Panc1 (cell line): ENCODE measurements at regions not wholly inside any gene's neighbourhood (a gene's known extent, or its start where the extent isn't known, plus 50 kb on each side); places are given as distances from the start of the nearest gene placed in this dataset.

Experiments
- ATAC-seq: fragments of 200-7000 bp; cut with Tn5 transposase; 2 replicates; pipeline ENCODE4 v1.9.1; 2020; ENCODE audit warnings: mild to moderate bottlenecking, moderate library complexity
- BruUV-seq: library from RNA; stranded (reverse); fragments of 400-500 nt; replicated peaks from 2 replicates; lab custom pipeline; 2021; lab: Mats Ljungman, UMichigan
- CTCF ChIA-PET: fragments of 300-600 bp; sonication (Branson Sonifier 250); formaldehyde crosslinking; loops from one replicate; lab custom pipeline; 2022; ENCODE audit warnings: antibody characterized with exemption; lab: Charles Lee
- POLR2A ChIA-PET: fragments of 300-600 bp; sonication (Branson Sonifier 250); formaldehyde crosslinking; loops from one replicate; lab custom pipeline; 2022; ENCODE audit warnings: antibody characterized with exemption; lab: Charles Lee
- DNase-seq: peaks from one replicate; pipeline ENCODE4 v3.0.0-alpha.2; 2010; ENCODE audit warnings: low read depth, low spot score
- H3K27ac ChIP-seq: 2 replicates; pipeline ENCODE4 v1.5.1; 2011; ENCODE audit warnings: mild to moderate bottlenecking, low read length, inconsistent platforms
- H3K27me3 ChIP-seq: fragments of 200-500 bp; sonication (Bioruptor generic); 2 replicates; pipeline ENCODE4 v1.6.0; 2014; ENCODE audit warnings: low read length, inconsistent platforms; ENCODE audit not compliant: control insufficient read depth, insufficient read depth
- H3K36me3 ChIP-seq: fragments of 200-500 bp; sonication (Bioruptor generic); 2 replicates; pipeline ENCODE4 v1.5.1; 2014; ENCODE audit warnings: inconsistent platforms, mild to moderate bottlenecking, low read length, moderate library complexity; ENCODE audit not compliant: control insufficient read depth, insufficient read depth
- H3K4me1 ChIP-seq: 2 replicates; pipeline ENCODE4 v1.5.1; 2011; ENCODE audit warnings: inconsistent platforms, mild to moderate bottlenecking, low read length, moderate library complexity; ENCODE audit not compliant: control insufficient read depth, insufficient read depth
- H3K4me3 ChIP-seq, 2 experiments: 2 replicates each; pipeline ENCODE4 v1.5.1; 2011 to 2012; ENCODE audit warnings: low read depth in 2 of 2, low read length in 2 of 2, mild to moderate bottlenecking in 2 of 2, inconsistent platforms in 1 of 2, moderate library complexity in 1 of 2
- H3K9me3 ChIP-seq: fragments of 200-500 bp; sonication (Bioruptor generic); 2 replicates; pipeline ENCODE4 v1.5.1; 2014; ENCODE audit warnings: low read depth, mild to moderate bottlenecking, inconsistent platforms, low read length, moderate library complexity; ENCODE audit not compliant: control insufficient read depth, insufficient read depth
- POLR2AphosphoS5 ChIP-seq: IDR thresholded peaks from 2 replicates; pipeline ENCODE4 v1.6.1; 2012; ENCODE audit warnings: mild to moderate bottlenecking, low read depth, low read length, moderate library complexity
- SIN3A ChIP-seq: IDR thresholded peaks from 2 replicates; pipeline ENCODE4 v1.6.1; 2012; ENCODE audit warnings: low read depth, mild to moderate bottlenecking, low read length, moderate library complexity, borderline replicate concordance; ENCODE audit not compliant: insufficient read depth
- TCF7L2 ChIP-seq: IDR thresholded peaks from 2 replicates; pipeline ENCODE4 v1.6.1; 2011; ENCODE audit warnings: mild to moderate bottlenecking, low read depth, low read length, inconsistent platforms
- in situ Hi-C: cut with HindIII; loops from 2 replicates; pipeline ENCODE4 v1.10.0; 2016; ENCODE audit warnings: low sequenced_read_pairs, low pct_unique_long_range_greater_than_20kb
- intact Hi-C: fragments of 100-400 bp; cut with micrococcal nuclease; formaldehyde crosslinking; loops from one replicate; pipeline ENCODE4 v1.10.0; 2022; ENCODE audit not compliant: unreplicated experiment
- TF ChIP-seq, protein P1 (sequence below), 2 experiments: IDR thresholded peaks; 2 replicates each; pipeline ENCODE4 v1.6.1; 2011 to 2012; ENCODE audit warnings: low read depth in 2 of 2, control low read depth in 1 of 2, low read length in 1 of 2, mild to moderate bottlenecking in 1 of 2, moderate library complexity in 1 of 2; ENCODE audit not compliant: insufficient read depth in 1 of 2
- TF ChIP-seq, protein P2 (sequence below): fragments of 450-650 bp; IDR thresholded peaks from 2 replicates; pipeline ENCODE4 v1.5.1; 2017; ENCODE audit warnings: mild to moderate bottlenecking

DNA sequence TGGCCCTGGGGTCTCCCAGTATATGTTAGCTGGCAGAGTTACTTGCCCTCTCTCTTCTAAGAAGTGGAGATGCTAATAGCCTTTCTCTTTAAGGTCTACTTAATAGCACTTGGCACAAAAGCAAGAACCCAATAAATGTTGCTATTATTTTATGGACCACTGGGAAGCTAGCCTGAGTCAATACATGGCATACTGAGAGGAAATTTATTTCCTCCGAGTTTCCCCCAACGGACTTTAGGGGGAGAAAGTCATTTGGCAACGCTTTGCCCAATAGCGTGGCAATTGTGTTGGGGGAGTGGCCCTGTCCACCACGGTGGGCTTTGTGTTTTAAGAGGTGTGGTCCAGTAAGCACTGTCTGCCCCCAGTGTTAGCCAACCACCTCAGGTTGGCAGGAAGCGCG, 87.4 kb upstream of the SMNDC1 start:
- Histone ChIP-seq H3K4me3 (no peak overlapping the region), H3K4me1 (peaks cover 30% of the 10 kb centered on the region), H3K36me3 (no peaks in the 10 kb centered on the region), H3K9me3 (no peaks in the 10 kb centered on the region), H3K27me3 (no peaks in the 10 kb centered on the region), H3K27ac (peak overlapping the region; percentile 55; the same call in 1 of the 2 replicates)
- BruUV-seq: no TSS peak
- ChIA-PET CTCF (no interaction called here), POLR2A (no interaction called here)
- in situ Hi-C loops (no loop called here), intact Hi-C loops (no loop called here)
- no peak for DNase-seq
- no peak for ATAC-seq
- TF ChIP-seq POLR2AphosphoS5: no peak
- TF ChIP-seq, protein P1, sequence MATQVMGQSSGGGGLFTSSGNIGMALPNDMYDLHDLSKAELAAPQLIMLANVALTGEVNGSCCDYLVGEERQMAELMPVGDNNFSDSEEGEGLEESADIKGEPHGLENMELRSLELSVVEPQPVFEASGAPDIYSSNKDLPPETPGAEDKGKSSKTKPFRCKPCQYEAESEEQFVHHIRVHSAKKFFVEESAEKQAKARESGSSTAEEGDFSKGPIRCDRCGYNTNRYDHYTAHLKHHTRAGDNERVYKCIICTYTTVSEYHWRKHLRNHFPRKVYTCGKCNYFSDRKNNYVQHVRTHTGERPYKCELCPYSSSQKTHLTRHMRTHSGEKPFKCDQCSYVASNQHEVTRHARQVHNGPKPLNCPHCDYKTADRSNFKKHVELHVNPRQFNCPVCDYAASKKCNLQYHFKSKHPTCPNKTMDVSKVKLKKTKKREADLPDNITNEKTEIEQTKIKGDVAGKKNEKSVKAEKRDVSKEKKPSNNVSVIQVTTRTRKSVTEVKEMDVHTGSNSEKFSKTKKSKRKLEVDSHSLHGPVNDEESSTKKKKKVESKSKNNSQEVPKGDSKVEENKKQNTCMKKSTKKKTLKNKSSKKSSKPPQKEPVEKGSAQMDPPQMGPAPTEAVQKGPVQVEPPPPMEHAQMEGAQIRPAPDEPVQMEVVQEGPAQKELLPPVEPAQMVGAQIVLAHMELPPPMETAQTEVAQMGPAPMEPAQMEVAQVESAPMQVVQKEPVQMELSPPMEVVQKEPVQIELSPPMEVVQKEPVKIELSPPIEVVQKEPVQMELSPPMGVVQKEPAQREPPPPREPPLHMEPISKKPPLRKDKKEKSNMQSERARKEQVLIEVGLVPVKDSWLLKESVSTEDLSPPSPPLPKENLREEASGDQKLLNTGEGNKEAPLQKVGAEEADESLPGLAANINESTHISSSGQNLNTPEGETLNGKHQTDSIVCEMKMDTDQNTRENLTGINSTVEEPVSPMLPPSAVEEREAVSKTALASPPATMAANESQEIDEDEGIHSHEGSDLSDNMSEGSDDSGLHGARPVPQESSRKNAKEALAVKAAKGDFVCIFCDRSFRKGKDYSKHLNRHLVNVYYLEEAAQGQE (IDR thresholded peaks at IDR 0.05; ENCODE audit: insufficient read depth in 1 of 2, low read depth in 2 of 2, low read length in 1 of 2): no peak

DNA sequence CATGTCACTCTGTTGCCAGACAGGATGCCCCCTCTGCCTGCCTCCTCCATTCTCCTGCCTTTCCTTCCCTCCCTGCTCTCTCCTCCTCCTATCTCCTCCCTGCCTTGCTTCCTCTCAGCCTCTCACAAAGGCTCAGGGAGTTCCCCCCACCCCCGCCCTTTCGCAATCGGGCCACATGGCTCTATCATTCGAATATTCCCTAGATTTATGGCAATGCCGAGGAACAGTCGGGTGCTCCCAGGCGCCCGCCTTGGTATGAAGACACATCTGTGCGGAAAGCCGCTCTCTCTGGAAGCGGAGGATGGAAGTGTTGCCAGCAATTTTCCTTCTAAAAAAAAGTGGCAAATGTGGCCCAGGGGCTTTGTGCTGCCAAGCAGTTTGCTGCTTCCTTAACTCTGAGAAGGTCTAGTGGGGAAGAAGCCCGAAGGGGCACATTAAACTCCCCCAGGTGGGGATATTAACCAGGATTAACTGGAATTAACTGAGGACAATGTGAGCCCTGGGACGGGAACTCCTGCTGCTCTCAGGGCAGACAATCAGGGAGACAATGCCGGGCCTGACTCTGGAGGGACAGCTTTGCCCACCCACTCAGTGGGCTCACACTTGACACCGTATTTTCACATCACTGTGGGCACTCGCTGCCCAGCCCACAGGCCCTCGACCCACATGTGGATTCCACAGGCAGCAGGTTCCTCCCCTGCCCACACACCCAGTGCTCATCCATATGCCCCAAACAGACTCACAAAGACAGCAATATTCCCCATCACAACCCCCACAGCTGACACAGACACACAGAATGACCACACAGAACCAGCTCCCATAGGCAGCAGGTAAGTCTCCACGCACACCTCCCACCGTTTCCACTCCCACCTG, 88.4 kb upstream of the SMNDC1 start:
- no peaks in the 10 kb centered on the region for H3K36me3 ChIP-seq
- no peaks in the 10 kb centered on the region for H3K27me3 ChIP-seq
- DNase-seq: no peak
- no peaks in the 10 kb centered on the region for H3K9me3 ChIP-seq
- TF ChIP-seq TCF7L2 (no peak), POLR2AphosphoS5 (no peak), SIN3A (no peak)
- TF ChIP-seq, protein P2, sequence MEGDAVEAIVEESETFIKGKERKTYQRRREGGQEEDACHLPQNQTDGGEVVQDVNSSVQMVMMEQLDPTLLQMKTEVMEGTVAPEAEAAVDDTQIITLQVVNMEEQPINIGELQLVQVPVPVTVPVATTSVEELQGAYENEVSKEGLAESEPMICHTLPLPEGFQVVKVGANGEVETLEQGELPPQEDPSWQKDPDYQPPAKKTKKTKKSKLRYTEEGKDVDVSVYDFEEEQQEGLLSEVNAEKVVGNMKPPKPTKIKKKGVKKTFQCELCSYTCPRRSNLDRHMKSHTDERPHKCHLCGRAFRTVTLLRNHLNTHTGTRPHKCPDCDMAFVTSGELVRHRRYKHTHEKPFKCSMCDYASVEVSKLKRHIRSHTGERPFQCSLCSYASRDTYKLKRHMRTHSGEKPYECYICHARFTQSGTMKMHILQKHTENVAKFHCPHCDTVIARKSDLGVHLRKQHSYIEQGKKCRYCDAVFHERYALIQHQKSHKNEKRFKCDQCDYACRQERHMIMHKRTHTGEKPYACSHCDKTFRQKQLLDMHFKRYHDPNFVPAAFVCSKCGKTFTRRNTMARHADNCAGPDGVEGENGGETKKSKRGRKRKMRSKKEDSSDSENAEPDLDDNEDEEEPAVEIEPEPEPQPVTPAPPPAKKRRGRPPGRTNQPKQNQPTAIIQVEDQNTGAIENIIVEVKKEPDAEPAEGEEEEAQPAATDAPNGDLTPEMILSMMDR: no peak
- TF ChIP-seq, protein P1 (IDR thresholded peaks at IDR 0.05; ENCODE audit: insufficient read depth in 1 of 2, low read depth in 2 of 2, low read length in 1 of 2): no peak
- ATAC-seq: no peak
- H3K4me3 ChIP-seq: no peak overlapping the region
- H3K4me1 ChIP-seq: peaks cover 34% of the 10 kb centered on the region
- in situ Hi-C loops (no loop called here), intact Hi-C loops (no loop called here)
- no TSS peak for BruUV-seq
- ChIA-PET POLR2A (no interaction called here), CTCF (no interaction called here)
- peak overlapping the region; percentile 55; the same call in 1 of the 2 replicates for H3K27ac ChIP-seq
